Effector memory CD8-positive, alpha-beta T cell (primary cell): ENCODE measurements at regions not wholly inside any gene's neighbourhood (a gene's known extent, or its start where the extent isn't known, plus 50 kb on each side); places are given as distances from the start of the nearest gene placed in this dataset.
"Not testable (repeated sequence)": the region's sequence is repeated elsewhere in the genome, so short reads cannot be mapped to it uniquely, and the experiment has no call there.

Experiments used
- ATAC-seq: fragments of 150-1000 bp; cut with Tn5 transposase; replicated peaks from 2 replicates; pipeline ENCODE4 v1.10.0; 2021; ENCODE audit warnings: mild to moderate bottlenecking, moderate library complexity
- DNase-seq, 3 experiments: peaks; one replicate each; pipeline ENCODE4 v3.0.0; 2021
- H3K27ac Mint-ChIP-seq, 2 donors: one replicate each; pipeline ENCODE4 v1.8.0; 2022; ENCODE audit warnings: mild to moderate bottlenecking in 2 of 2, mixed read lengths in 2 of 2, moderate library complexity in 2 of 2
- H3K27me3 Mint-ChIP-seq, 2 donors: one replicate each; pipeline ENCODE4 v1.8.0; 2022; ENCODE audit warnings: mixed read lengths in 2 of 2
- H3K36me3 Mint-ChIP-seq: one replicate; pipeline ENCODE4 v1.8.0; 2022; ENCODE audit warnings: mild to moderate bottlenecking, moderate library complexity, mixed read lengths; ENCODE audit not compliant: insufficient read depth
- H3K4me1 Mint-ChIP-seq, 2 donors: one replicate each; pipeline ENCODE4 v1.8.0; 2022; ENCODE audit warnings: low read depth in 2 of 2, mixed read lengths in 2 of 2
- H3K4me3 Mint-ChIP-seq, 2 donors: one replicate each; pipeline ENCODE4 v1.8.0; 2022; ENCODE audit warnings: mild to moderate bottlenecking in 2 of 2, mixed read lengths in 2 of 2, moderate library complexity in 2 of 2
- H3K9me3 Mint-ChIP-seq, 2 donors: one replicate each; pipeline ENCODE4 v1.8.0; 2022; ENCODE audit warnings: mixed read lengths in 2 of 2

DNA sequence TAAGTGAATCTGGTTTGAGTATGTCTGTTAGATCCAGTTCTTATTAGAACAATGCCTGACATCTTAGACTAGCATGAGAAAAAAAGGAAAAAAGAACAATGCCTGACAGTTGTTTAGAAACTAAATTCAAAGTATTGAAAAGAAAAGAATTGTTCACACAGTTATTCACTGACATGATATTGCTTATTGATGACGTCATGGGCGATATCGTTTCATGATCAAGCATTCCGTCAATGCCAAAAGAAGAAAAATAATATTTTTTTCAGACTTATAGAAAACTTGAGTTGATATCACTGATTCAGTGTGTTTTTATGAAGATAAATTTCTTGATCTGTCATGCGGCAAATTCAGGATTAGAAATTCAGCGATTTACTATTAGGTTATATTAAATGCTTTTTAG is 196.5 kb upstream of the AGR3 start:
- DNase-seq = no peak
- no peak overlapping the region for H3K27ac Mint-ChIP-seq
- H3K27me3 Mint-ChIP-seq = no peaks in the 10 kb centered on the region
- no peaks in the 10 kb centered on the region for H3K9me3 Mint-ChIP-seq
- no peak overlapping the region for H3K4me3 Mint-ChIP-seq
- H3K4me1 Mint-ChIP-seq = no peaks in the 10 kb centered on the region
- ATAC-seq = no peak
- H3K36me3 Mint-ChIP-seq = no peaks in the 10 kb centered on the region

DNA sequence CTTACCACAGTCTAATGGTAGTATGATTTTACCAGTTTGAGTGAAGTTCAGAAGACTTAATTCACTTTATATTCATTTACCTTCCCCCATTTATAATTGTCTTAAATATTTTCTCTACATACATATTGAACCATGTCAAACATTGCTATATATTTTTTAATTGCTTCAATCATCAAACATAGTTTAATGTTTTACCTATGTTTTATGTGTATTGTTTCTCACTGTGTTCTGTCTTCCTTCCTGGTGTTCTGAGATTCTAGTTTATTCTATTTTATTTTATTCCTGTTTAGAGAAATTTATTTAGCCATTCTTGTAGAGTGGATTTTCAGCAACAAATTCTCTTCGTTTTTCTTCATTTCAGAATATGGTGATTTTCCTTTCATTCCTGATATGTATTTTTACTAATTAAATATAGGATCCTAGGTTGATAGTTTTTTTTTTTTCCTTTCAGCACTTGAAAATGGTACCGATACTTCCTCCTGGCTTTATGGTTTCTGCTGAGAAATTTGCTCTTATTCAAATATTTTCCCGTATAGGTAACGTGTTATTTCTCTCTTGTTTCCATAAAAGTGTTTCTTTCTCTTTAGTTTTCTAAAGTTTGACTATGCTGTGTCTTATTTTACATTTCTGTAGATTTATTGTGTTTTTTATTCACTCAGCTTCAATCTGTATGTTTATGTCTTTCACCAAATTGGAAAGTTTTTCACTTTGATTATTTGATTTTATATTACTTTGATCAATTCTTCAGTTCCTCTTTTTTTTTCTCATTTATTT is 201.8 kb upstream of the AGR3 start:
- ATAC-seq (no peak), DNase-seq (no peak)
- Mint-ChIP-seq H3K27ac (no peak overlapping the region), H3K4me3 (no peak overlapping the region), H3K4me1 (no peaks in the 10 kb centered on the region), H3K27me3 (peaks cover 0 to 7% of the 10 kb centered on the region in 2 donors), H3K36me3 (no peaks in the 10 kb centered on the region), H3K9me3 (no peaks in the 10 kb centered on the region)

DNA sequence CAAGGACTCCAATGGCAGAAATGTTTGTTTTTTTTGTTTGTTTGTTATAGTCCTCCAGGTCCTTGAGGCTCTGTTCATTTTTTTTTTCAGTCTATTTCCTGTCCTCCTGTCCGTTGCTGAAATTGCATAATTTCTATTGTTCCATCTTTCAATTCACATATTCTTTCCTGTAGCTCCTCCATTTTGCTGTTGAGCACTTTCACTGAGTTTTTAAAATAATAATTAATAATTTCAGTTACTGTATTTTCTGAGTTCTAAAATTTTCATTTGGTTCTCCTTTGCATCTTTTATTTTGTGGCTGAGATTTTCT is 202.3 kb upstream of the AGR3 start:
- no peak for DNase-seq
- Mint-ChIP-seq H3K27me3 (peaks cover 0 to 9% of the 10 kb centered on the region in 2 donors), H3K4me3 (no peak overlapping the region), H3K4me1 (no peaks in the 10 kb centered on the region), H3K9me3 (no peaks in the 10 kb centered on the region), H3K27ac (no peak overlapping the region), H3K36me3 (no peaks in the 10 kb centered on the region)
- no peak for ATAC-seq

GRCh38 chr7:17085186-17085585 is 203.4 kb upstream of the AGR3 start:
- H3K9me3 Mint-ChIP-seq = no peaks in the 10 kb centered on the region
- DNase-seq (no peak), ATAC-seq (no peak)
- H3K36me3 Mint-ChIP-seq = no peaks in the 10 kb centered on the region
- no peaks in the 10 kb centered on the region for H3K4me1 Mint-ChIP-seq
- H3K4me3 Mint-ChIP-seq = no peak overlapping the region
- peaks cover 0 to 9% of the 10 kb centered on the region in 2 donors for H3K27me3 Mint-ChIP-seq
- no peak overlapping the region for H3K27ac Mint-ChIP-seq

- no peaks in the 10 kb centered on the region for H3K4me1 Mint-ChIP-seq
- ATAC-seq = no peak
- H3K9me3 Mint-ChIP-seq = no peaks in the 10 kb centered on the region
- no peak overlapping the region for H3K27ac Mint-ChIP-seq
- DNase-seq = no peak
- H3K27me3 Mint-ChIP-seq = peaks cover 0 to 9% of the 10 kb centered on the region in 2 donors
- no peak overlapping the region for H3K4me3 Mint-ChIP-seq
- no peaks in the 10 kb centered on the region for H3K36me3 Mint-ChIP-seq
Measured at GRCh38 chr7:17086403-17086802, 204.6 kb upstream of the AGR3 start.

DNA sequence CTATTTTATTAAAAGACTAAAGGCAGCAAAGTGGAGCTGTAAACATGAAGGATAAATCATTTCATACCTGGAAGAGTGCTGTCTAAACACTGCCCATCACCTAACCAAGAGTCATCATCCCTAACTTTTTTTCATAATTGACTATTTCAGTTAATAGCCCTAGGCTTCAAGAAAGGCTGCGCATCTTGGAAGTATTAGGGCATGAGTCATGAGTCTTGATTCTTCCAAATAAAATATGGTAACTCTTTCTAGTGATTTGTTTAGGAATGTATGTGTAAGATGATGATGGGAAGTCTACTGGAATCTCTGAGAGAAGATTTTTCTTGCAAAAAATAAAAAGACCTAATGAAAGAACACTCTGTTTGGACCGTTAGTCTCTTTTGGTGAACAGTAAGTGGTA is 207.7 kb upstream of the AHR start:
- Mint-ChIP-seq H3K36me3 (no peaks in the 10 kb centered on the region), H3K4me1 (no peaks in the 10 kb centered on the region), H3K4me3 (no peak overlapping the region), H3K27ac (no peak overlapping the region), H3K27me3 (peaks cover 0 to 9% of the 10 kb centered on the region in 2 donors), H3K9me3 (no peaks in the 10 kb centered on the region)
- DNase-seq = no peak
- ATAC-seq = no peak

- H3K4me3 Mint-ChIP-seq = no peak overlapping the region
- no peak overlapping the region for H3K27ac Mint-ChIP-seq
- H3K36me3 Mint-ChIP-seq = no peaks in the 10 kb centered on the region
- ATAC-seq = no peak
- H3K9me3 Mint-ChIP-seq = no peaks in the 10 kb centered on the region
- H3K4me1 Mint-ChIP-seq = no peaks in the 10 kb centered on the region
- peaks cover 0 to 3% of the 10 kb centered on the region in 2 donors for H3K27me3 Mint-ChIP-seq
- DNase-seq = no peak
Measured at GRCh38 chr7:17093461-17093860, 205.0 kb upstream of the AHR start.

GRCh38 chr7:17094963-17095574 is 203.4 kb upstream of the AHR start:
- H3K36me3 Mint-ChIP-seq = no peaks in the 10 kb centered on the region
- ATAC-seq = no peak
- H3K27ac Mint-ChIP-seq = no peak overlapping the region
- H3K4me3 Mint-ChIP-seq = no peak overlapping the region
- H3K9me3 Mint-ChIP-seq = no peaks in the 10 kb centered on the region
- no peak for DNase-seq
- H3K27me3 Mint-ChIP-seq = no peaks in the 10 kb centered on the region
- H3K4me1 Mint-ChIP-seq = no peaks in the 10 kb centered on the region

DNA sequence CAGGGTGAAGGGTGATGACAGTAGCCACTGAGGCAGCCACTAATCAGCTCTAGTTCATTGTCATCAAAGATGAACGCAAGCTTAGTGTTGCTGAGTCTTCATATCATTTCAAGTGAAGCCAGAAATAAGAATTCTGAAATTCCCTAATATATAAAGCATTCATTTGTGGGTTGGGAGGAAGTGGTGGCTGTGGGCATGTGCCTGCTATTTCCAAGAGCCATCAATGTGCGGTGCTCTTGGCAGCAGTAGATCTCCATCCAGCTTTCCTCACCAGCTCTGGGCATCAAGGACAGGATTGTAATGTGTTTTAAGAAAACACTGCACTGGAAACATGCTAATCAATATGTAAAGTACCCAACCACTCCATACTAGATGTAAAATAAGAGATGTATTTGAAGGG is 202.5 kb upstream of the AHR start:
- no peaks in the 10 kb centered on the region for H3K27me3 Mint-ChIP-seq
- ATAC-seq (no peak), DNase-seq (no peak)
- no peaks in the 10 kb centered on the region for H3K4me1 Mint-ChIP-seq
- no peaks in the 10 kb centered on the region for H3K9me3 Mint-ChIP-seq
- H3K36me3 Mint-ChIP-seq = no peaks in the 10 kb centered on the region
- H3K4me3 Mint-ChIP-seq = no peak overlapping the region
- H3K27ac Mint-ChIP-seq = no peak overlapping the region

DNA sequence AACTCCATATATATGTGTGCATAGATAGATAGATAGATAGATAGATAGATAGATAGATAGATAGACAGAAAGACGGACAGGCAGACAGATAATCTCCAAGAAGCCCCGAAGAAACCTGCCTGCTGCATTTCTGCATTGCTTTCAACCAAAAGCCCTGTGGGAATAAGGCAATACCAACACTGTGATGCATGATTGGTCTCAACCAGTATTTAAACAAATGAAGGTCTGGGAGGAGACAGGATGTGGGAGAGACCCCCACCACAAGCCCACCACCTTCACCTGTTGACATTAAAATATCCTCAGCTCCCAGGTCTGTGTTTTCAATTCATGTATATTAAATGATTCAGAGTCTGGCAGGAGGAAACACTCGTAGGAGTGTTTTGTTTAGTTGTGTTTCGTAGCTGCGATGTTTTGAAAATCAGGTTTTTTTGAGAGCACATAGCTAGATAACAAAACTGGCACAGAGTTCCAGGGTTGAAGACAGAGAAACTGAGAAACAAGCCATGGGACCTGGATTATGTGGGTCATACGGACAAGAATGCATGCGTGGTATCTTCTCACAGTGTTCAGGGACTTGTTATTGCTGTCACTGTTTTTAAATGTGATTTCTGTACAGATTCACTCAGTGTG is 200.7 kb upstream of the AHR start:
- Mint-ChIP-seq H3K4me3 (peak overlapping the region in 1 of 2 donors; percentile 19), H3K36me3 (no peaks in the 10 kb centered on the region), H3K27me3 (no peaks in the 10 kb centered on the region), H3K9me3 (no peaks in the 10 kb centered on the region), H3K4me1 (no peaks in the 10 kb centered on the region), H3K27ac (peak overlapping the region in 1 of 2 donors; percentile 38)
- ATAC-seq (no peak), DNase-seq (no peak)

- no peaks in the 10 kb centered on the region for H3K27me3 Mint-ChIP-seq
- H3K36me3 Mint-ChIP-seq = no peaks in the 10 kb centered on the region
- ATAC-seq (no peak), DNase-seq (no peak)
- H3K4me3 Mint-ChIP-seq = no peak overlapping the region
- H3K9me3 Mint-ChIP-seq = no peaks in the 10 kb centered on the region
- no peaks in the 10 kb centered on the region for H3K4me1 Mint-ChIP-seq
- H3K27ac Mint-ChIP-seq = peak overlapping the region in 1 of 2 donors; percentile 38
Measured at GRCh38 chr7:17098515-17098914, 199.9 kb upstream of the AHR start.

DNA sequence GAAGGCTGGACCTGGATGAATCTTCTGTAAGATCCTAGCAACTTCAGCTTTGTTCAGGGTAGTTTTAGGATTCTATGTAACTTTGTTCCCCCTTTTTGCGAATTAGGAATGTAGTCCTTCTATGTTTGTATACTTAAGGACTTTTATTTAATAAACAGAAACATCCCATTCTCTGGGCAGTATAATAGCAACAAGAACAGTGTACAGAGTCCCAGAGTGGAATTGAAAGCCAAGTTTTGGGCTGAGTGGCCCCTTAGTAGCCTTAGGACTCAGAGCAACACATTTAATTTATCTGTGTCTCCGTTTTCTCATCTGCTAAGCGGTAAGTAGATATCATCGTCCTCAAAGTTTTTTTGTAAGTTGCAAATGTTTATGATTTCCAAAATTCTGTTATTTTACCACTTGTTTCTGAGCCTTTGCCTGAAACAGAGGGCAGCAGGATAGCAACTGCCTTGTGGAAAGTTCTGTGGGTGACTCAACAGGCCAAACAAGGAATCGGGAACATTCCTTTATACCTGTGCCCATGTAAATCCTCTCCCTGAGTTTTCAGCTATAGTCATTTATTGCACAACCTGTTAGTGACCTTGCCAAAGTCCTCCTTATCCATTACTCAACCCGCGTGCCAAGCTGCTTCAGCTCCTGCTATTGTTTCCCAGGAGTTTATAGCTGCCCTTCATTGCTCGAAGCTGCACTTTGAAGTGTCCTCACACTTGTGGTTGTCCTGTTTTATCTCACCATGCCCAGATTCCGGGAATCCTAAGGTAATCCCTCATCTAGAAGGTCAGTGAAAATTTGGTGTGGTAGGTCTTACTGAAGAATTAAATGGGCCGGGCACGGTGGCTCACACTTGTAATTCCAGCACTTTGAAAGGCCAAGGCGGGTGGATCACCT is 199.1 kb upstream of the AHR start:
- H3K9me3 Mint-ChIP-seq = no peaks in the 10 kb centered on the region
- H3K27me3 Mint-ChIP-seq = no peaks in the 10 kb centered on the region
- no peak overlapping the region for H3K27ac Mint-ChIP-seq
- no peak overlapping the region for H3K4me3 Mint-ChIP-seq
- DNase-seq = no peak
- no peaks in the 10 kb centered on the region for H3K36me3 Mint-ChIP-seq
- H3K4me1 Mint-ChIP-seq = no peaks in the 10 kb centered on the region
- no peak for ATAC-seq

GRCh38 chr7:17099974-17100509 is 198.4 kb upstream of the AHR start:
- not testable (repeated sequence) for ATAC-seq, H3K9me3 Mint-ChIP-seq, DNase-seq, H3K4me1 Mint-ChIP-seq, H3K27me3 Mint-ChIP-seq, H3K36me3 Mint-ChIP-seq, H3K4me3 Mint-ChIP-seq, H3K27ac Mint-ChIP-seq
